GM12873 (cell line): ENCODE measurements at regions not wholly inside any gene's neighbourhood (a gene's known extent, or its start where the extent isn't known, plus 50 kb on each side); places are given as distances from the start of the nearest gene placed in this dataset.

Source experiments
- CTCF ChIP-seq: IDR thresholded peaks from 2 replicates; pipeline ENCODE4 v1.5.1; 2012; ENCODE audit warnings: low read depth, mild to moderate bottlenecking, moderate library complexity, low read length, control low read depth; ENCODE audit not compliant: insufficient read depth; ENCODE audit errors: missing control alignments

GRCh38 chr5:91898898-91899297 is 515.8 kb upstream of the ARRDC3 start:
- TF ChIP-seq CTCF: no peak

DNA sequence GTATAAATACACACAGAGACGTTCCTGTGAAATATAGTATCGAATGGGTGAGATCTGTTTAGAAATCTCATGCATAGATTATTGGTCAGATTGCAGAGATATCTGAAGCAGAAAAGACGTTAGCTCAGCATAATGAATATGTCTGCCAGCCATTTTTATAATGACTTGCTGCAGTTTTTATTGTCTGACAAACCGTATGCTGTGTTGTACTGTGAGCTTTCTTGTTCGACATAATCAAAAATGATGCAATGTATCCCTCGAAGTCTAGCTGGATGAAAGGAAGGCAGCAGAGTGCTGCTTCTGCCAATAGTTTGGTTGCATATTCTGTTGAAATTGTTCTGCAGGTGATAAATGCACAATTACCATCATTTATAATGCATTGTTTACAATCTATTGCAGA is 514.9 kb upstream of the ARRDC3 start:
- TF ChIP-seq CTCF: no peak

DNA sequence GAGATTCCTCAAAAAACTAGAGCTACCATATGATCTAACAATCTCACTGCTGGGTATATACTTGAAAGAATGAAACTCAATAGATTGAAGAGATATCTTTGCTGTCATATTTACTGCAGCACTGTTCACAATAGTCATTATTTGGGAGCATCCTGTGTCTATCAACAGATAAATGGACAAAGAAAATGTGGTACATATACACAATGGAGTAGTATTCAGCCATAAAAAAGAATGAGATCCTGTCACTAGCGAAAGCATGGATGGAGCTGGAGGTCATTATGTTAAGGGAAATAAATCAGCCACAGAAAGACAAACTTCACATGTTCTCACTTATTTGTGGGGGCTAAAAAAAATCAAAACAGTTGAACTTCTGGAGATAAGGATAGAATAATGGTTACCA is 505.7 kb upstream of the ARRDC3 start:
- TF ChIP-seq CTCF: no peak

DNA sequence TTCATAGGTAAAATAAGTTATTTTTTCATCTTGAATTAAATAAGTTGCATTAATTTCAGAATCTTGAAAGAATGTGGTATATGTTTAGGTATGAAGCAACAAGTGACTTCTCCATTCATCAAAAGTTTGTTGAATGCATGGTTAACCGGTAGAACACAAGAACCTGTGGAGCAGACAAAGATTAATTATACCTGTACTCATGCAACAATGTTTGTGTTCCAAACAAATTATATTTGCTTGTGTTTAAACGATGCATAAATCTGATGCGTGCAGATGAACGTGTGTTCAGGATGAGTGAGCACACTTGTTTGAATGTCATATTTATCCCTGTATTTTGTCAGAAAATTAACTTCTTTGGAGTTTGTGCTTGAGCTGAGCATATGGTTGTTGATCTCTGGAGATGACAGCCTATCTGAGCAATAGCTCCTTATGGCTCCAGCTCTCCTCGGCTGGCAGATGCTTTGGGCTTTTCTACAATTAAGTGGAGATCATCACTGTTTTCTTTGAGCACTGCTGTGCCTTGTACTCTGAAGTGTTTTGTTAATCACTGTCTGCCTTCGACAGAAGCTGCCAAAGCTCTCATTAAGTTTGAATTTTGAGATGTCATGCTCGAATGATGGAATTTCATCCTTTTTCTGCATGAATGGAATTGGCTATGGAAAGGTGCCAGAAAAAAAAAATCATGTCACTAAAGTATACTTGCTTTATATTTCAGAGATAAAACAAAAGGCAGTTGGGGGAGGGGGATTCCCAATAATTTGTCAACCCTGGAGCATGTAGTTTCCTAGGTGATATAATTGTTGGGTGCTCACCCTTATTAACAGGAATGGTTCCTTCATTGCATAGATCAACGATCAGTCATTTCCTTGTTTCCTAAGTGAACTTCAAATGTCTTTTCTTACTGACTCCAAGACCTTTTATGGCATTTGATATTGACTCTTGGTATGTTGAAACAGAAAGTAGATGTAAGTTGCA is 502.5 kb upstream of the ARRDC3 start:
- no peak for TF ChIP-seq CTCF

DNA sequence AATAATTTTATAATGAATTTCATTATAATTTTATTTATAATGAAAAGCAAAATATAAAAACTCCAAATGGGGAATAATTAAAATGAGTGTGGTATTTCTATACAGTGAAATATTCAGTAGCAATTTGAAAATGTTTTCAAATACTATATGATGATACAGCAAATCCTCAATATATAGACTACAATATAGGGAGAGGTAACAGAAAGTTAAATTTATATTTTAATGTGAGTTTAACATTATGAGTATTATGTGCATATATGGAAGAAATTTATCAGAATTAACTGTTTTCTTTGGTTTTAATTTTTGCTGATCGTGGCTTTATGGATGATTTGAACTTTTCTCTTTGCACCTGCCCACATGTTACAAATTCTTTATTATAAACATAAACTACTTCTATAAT is 500.9 kb upstream of the ARRDC3 start:
- no peak for TF ChIP-seq CTCF

- TF ChIP-seq CTCF: no peak
Observed at GRCh38 chr5:91875196-91875779, 492.2 kb upstream of the ARRDC3 start.

DNA sequence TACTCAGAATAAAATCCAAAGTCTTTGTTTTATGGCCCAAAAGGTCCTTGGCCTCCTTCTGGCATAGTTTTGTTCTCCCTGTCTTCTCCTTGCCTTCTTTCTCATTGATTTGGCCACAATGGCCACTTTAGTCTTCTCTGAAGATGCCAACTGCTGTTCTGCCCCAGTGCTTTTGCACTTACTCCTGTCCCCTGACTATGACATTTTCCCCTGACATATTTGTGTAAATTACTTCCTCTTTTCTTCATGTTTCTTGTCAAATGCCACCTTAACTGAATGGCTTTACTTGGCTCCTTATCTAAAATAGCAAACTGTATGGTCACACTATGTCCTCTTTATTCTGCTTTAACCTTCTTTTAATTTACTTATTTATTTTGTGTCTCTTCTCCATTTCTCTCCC is 484.7 kb upstream of the ARRDC3 start:
- TF ChIP-seq CTCF: no peak
